ENCODE measurements at regions not wholly inside any gene's neighbourhood (a gene's known extent, or its start where the extent isn't known, plus 50 kb on each side); places are given as distances from the start of the nearest gene placed in this dataset.

DNA sequence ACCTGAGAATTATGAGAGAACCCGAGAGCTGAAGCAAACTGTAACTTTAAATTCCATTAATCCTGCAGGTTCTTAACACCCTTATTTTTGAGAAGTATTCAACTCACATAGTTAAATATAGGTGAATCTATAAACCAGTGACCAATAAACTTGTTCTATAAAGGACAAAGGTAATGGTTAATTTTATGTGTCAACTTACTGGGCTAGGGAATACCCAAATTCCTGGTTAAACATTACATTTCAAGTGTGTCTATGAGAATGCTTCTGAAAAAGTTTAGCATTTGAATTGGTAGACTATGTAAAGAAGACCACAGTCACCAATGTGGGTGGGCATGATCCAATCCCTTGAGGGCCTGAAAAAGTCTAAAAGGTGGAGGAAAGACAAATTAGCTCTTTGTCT is 99.1 kb downstream of the KCNJ2 start:
- Mint-ChIP-seq H3K9me3 (ENCODE audit: unreplicated experiment) (no peaks in the 10 kb centered on the region), H3K27me3 (ENCODE audit: insufficient read depth, unreplicated experiment) (no peaks in the 10 kb centered on the region), H3K4me3 (ENCODE audit: unreplicated experiment) (no peak overlapping the region), H3K27ac (ENCODE audit: low read depth, unreplicated experiment) (no peak overlapping the region), H3K4me1 (ENCODE audit: insufficient read depth, unreplicated experiment) (peaks cover 14% of the 10 kb centered on the region), H3K36me3 (ENCODE audit: insufficient read depth, unreplicated experiment) (peaks cover 4% of the 10 kb centered on the region)
- no TSS peak for BruUV-seq (replicated peaks)
- TF ChIP-seq, protein P1, sequence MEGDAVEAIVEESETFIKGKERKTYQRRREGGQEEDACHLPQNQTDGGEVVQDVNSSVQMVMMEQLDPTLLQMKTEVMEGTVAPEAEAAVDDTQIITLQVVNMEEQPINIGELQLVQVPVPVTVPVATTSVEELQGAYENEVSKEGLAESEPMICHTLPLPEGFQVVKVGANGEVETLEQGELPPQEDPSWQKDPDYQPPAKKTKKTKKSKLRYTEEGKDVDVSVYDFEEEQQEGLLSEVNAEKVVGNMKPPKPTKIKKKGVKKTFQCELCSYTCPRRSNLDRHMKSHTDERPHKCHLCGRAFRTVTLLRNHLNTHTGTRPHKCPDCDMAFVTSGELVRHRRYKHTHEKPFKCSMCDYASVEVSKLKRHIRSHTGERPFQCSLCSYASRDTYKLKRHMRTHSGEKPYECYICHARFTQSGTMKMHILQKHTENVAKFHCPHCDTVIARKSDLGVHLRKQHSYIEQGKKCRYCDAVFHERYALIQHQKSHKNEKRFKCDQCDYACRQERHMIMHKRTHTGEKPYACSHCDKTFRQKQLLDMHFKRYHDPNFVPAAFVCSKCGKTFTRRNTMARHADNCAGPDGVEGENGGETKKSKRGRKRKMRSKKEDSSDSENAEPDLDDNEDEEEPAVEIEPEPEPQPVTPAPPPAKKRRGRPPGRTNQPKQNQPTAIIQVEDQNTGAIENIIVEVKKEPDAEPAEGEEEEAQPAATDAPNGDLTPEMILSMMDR (IDR thresholded peaks at IDR 0.05; ENCODE audit: unreplicated experiment) = no peak
- POLR2A ChIA-PET = interaction anchor here (0.6 to 0.7 kb wide), 2 partner anchors 108 to 661 kb away, joined by 3 to 4 read pairs; no protein-coding TSS in a partner anchor
- CTCF ChIA-PET = no interaction called here
- intact Hi-C loops (cut with micrococcal nuclease) = no loop called here
- no peak for DNase-seq (ENCODE audit: unreplicated experiment)

DNA sequence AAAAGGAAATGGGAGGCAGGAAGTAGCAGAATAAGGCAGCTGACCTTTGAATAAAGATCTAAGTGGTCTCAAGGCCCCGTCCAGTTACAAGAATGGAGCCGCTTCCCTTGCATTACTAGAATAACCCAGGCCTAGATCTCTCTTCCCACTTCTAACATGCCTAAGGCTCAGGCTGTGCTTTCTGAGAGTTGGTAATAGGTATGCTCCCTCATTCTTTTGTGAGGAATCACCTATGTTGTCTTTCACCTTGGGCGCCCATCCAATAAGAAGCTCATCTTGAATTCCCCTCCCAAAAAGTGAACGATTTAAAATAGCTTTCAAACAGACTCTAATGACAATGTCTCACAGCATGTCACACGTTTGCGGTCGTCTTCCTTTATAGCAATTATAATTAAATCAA is 101.2 kb downstream of the KCNJ2 start:
- Mint-ChIP-seq H3K36me3 (ENCODE audit: insufficient read depth, unreplicated experiment) (peaks cover 4% of the 10 kb centered on the region), H3K9me3 (ENCODE audit: unreplicated experiment) (no peaks in the 10 kb centered on the region), H3K4me1 (ENCODE audit: insufficient read depth, unreplicated experiment) (peaks cover 14% of the 10 kb centered on the region), H3K4me3 (ENCODE audit: unreplicated experiment) (no peak overlapping the region), H3K27me3 (ENCODE audit: insufficient read depth, unreplicated experiment) (no peaks in the 10 kb centered on the region), H3K27ac (ENCODE audit: low read depth, unreplicated experiment) (no peak overlapping the region)
- ChIA-PET POLR2A (interaction anchor here (0.7 to 2.0 kb wide), 9 partner anchors 10 to 1174 kb away, joined by 3 to 5 read pairs (median 3); no protein-coding TSS in a partner anchor), CTCF (interaction anchor here (0.7 to 1.1 kb wide), 3 partner anchors 24 to 281 kb away, joined by 3 to 4 read pairs (median 4); no protein-coding TSS in a partner anchor)
- BruUV-seq (replicated peaks) = no TSS peak
- intact Hi-C loops (cut with micrococcal nuclease) = no loop called here
- TF ChIP-seq, protein P1 (IDR thresholded peaks at IDR 0.05; ENCODE audit: unreplicated experiment) = no peak
- DNase-seq (ENCODE audit: unreplicated experiment) = peak; percentile 30

DNA sequence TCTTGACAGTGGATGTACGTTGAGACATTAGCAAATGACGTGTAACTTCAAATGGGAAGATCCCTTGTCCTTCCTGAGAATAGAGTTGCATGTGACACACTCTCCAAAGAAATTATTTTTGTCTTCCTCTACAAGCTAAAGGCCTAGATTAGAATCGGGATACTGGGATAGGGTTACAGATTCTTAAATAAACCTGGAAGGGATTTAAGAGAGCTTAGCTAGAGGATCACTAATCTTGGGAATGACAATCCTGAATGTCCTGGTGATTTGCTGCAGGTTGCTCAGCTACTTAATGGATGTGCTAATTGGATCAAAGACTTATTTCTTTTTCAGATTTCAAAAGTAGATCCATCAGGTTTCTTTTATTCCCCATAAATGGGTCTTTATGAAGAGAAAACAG is 101.9 kb downstream of the KCNJ2 start:
- Mint-ChIP-seq H3K4me1 (ENCODE audit: insufficient read depth, unreplicated experiment) (peaks cover 14% of the 10 kb centered on the region), H3K27me3 (ENCODE audit: insufficient read depth, unreplicated experiment) (no peaks in the 10 kb centered on the region), H3K4me3 (ENCODE audit: unreplicated experiment) (no peak overlapping the region), H3K36me3 (ENCODE audit: insufficient read depth, unreplicated experiment) (peaks cover 4% of the 10 kb centered on the region), H3K27ac (ENCODE audit: low read depth, unreplicated experiment) (no peak overlapping the region), H3K9me3 (ENCODE audit: unreplicated experiment) (no peaks in the 10 kb centered on the region)
- TF ChIP-seq, protein P1 (IDR thresholded peaks at IDR 0.05; ENCODE audit: unreplicated experiment) = no peak
- POLR2A ChIA-PET = interaction anchor here (0.6 to 2.0 kb wide), 9 partner anchors 9 to 1175 kb away, joined by 3 to 5 read pairs (median 4); no protein-coding TSS in a partner anchor
- DNase-seq (ENCODE audit: unreplicated experiment) = no peak
- CTCF ChIA-PET = interaction anchor here (0.6 to 1.1 kb wide), 2 partner anchors 99 to 281 kb away, joined by 3 to 4 read pairs; no protein-coding TSS in a partner anchor
- no TSS peak for BruUV-seq (replicated peaks)
- intact Hi-C loops (cut with micrococcal nuclease) = no loop called here

DNA sequence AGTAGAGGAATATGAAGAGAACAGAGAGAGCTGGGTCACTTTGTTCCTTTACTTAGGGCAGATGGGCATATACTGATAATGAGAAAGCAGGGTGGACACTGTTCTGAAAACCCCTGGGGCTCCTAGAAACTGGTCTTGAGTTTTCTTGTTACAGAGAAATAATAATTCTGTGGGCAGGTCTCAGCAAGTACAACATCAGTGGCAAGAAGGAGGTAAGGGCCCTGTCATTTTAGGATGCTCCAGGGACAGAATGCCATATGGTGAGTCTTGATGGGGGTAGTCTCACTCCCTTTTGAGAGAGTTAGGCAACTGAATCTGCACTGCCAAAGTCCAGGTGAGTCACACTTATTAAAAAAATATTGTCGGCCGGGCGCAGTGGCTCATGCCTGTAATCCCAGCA is 102.3 kb downstream of the KCNJ2 start:
- H3K4me3 Mint-ChIP-seq (ENCODE audit: unreplicated experiment) = no peak overlapping the region
- peaks cover 14% of the 10 kb centered on the region for H3K4me1 Mint-ChIP-seq (ENCODE audit: insufficient read depth, unreplicated experiment)
- no peaks in the 10 kb centered on the region for H3K27me3 Mint-ChIP-seq (ENCODE audit: insufficient read depth, unreplicated experiment)
- peaks cover 4% of the 10 kb centered on the region for H3K36me3 Mint-ChIP-seq (ENCODE audit: insufficient read depth, unreplicated experiment)
- intact Hi-C loops (cut with micrococcal nuclease) = no loop called here
- ChIA-PET POLR2A (interaction anchor here (0.6 to 1.7 kb wide), 5 partner anchors 9 to 798 kb away, joined by 3 to 5 read pairs (median 4); no protein-coding TSS in a partner anchor), CTCF (no interaction called here)
- peak; percentile 65 for DNase-seq (ENCODE audit: unreplicated experiment)
- TF ChIP-seq, protein P1 (IDR thresholded peaks at IDR 0.05; ENCODE audit: unreplicated experiment) = no peak
- no peak overlapping the region for H3K27ac Mint-ChIP-seq (ENCODE audit: low read depth, unreplicated experiment)
- H3K9me3 Mint-ChIP-seq (ENCODE audit: unreplicated experiment) = no peaks in the 10 kb centered on the region
- no TSS peak for BruUV-seq (replicated peaks)

Measured in MCF 10A (cell line).